Lower leg skin (tissue), 3 donors: ENCODE measurements at regions not wholly inside any gene's neighbourhood (a gene's known extent, or its start where the extent isn't known, plus 50 kb on each side); places are given as distances from the start of the nearest gene placed in this dataset.

Experiments
- POLR2A ChIP-seq, 2 donors: fragments of 450-650 bp; IDR thresholded peaks; one replicate each; pipeline ENCODE4 v1.6.1; 2016 to 2017; ENCODE audit warnings: antibody characterized with exemption in 2 of 2, mild to moderate bottlenecking in 1 of 2, moderate library complexity in 1 of 2
- TF ChIP-seq, protein P1 (sequence below), 3 donors: fragments of 450-650 bp; IDR thresholded peaks; one replicate each; pipeline ENCODE4 v1.5.1; 2016; ENCODE audit warnings: antibody characterized with exemption in 3 of 3, mild to moderate bottlenecking in 3 of 3, moderate library complexity in 2 of 3

DNA sequence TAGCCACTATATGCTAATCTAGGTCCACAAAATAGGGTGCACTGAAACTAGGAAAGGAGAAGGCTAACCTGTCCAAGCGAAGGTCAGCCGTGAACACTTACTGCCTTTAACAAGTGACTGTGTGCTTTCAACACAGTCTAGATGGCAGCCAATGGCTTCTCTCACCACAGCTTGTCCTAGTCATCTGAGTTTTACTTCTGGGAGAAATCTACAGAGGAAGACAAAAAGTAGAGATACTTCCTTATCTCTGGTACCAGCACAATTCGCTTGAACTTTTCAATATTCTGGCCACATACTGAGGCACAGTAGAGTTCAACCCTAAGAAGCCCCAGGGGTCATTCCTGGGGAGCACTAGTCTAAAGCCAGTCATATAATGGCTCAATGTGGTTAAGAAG, 176.9 kb downstream of the BTG1 start:
- TF ChIP-seq, protein P1, sequence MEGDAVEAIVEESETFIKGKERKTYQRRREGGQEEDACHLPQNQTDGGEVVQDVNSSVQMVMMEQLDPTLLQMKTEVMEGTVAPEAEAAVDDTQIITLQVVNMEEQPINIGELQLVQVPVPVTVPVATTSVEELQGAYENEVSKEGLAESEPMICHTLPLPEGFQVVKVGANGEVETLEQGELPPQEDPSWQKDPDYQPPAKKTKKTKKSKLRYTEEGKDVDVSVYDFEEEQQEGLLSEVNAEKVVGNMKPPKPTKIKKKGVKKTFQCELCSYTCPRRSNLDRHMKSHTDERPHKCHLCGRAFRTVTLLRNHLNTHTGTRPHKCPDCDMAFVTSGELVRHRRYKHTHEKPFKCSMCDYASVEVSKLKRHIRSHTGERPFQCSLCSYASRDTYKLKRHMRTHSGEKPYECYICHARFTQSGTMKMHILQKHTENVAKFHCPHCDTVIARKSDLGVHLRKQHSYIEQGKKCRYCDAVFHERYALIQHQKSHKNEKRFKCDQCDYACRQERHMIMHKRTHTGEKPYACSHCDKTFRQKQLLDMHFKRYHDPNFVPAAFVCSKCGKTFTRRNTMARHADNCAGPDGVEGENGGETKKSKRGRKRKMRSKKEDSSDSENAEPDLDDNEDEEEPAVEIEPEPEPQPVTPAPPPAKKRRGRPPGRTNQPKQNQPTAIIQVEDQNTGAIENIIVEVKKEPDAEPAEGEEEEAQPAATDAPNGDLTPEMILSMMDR (IDR thresholded peaks at IDR 0.05), result no peak
- no peak for TF ChIP-seq POLR2A (IDR thresholded peaks at IDR 0.05)
